ENCODE measurements at regions not wholly inside any gene's neighbourhood (a gene's known extent, or its start where the extent isn't known, plus 50 kb on each side); places are given as distances from the start of the nearest gene placed in this dataset.

DNA sequence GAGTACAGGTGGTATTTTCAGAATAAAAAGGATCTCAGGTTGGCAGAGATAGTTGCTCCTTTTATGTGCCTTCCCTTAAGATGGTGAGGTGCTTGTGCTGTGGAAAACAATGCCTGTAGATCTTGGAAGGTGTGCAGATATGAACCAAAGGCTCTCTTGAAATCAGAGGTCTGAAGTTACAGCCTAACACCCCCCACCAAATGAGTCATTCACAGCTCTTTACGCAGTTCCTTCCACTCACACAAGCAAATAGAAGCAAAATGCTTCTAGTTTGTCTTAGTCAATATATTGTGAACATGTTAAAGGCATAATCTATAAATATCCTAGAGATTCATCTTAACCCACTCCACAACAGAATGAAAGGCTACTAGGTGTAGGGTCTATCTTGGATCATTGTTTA is 128.9 kb upstream of the NR5A2 start:
- Histone ChIP-seq H3K36me3 (ENCODE audit: insufficient read depth, low read length) (no peaks in the 10 kb centered on the region), H4K20me1 (ENCODE audit: insufficient read depth) (no peaks in the 10 kb centered on the region), H3K9ac (ENCODE audit: low read length) (no peak overlapping the region)

DNA sequence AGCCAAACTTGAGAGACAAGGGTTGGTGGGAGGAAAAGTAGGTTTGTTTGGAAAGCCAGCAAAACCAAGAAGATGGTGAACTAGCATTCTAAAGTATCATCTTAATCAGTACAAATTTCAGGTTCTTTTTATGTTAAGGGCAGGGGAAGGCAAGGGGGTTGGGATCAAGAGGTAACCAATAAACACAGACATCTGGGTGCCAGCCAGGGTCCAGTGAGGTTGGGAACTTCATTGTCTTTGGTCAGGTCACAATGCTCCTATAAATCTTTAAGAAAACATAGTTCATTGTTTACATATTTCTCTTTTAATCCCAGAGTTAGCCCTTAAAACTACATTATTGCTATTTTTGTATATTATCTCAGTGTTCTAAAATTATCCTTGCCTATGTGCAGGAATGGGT is 126.2 kb upstream of the NR5A2 start:
- no peaks in the 10 kb centered on the region for H3K36me3 ChIP-seq (ENCODE audit: insufficient read depth, low read length)
- no peak overlapping the region for H2AFZ ChIP-seq (ENCODE audit: low read depth, low read length)
- H3K9ac ChIP-seq (ENCODE audit: low read length) = no peak overlapping the region
- no peaks in the 10 kb centered on the region for H3K27me3 ChIP-seq (ENCODE audit: insufficient read depth, low read depth, low read length)
- no peak for TF ChIP-seq POLR2AphosphoS5 (IDR thresholded peaks at IDR 0.05)
- no peak for TF ChIP-seq MXI1 (conservative IDR thresholded peaks at IDR 0.05; ENCODE audit: poor library complexity, severe bottlenecking)
- TF ChIP-seq, protein P1, sequence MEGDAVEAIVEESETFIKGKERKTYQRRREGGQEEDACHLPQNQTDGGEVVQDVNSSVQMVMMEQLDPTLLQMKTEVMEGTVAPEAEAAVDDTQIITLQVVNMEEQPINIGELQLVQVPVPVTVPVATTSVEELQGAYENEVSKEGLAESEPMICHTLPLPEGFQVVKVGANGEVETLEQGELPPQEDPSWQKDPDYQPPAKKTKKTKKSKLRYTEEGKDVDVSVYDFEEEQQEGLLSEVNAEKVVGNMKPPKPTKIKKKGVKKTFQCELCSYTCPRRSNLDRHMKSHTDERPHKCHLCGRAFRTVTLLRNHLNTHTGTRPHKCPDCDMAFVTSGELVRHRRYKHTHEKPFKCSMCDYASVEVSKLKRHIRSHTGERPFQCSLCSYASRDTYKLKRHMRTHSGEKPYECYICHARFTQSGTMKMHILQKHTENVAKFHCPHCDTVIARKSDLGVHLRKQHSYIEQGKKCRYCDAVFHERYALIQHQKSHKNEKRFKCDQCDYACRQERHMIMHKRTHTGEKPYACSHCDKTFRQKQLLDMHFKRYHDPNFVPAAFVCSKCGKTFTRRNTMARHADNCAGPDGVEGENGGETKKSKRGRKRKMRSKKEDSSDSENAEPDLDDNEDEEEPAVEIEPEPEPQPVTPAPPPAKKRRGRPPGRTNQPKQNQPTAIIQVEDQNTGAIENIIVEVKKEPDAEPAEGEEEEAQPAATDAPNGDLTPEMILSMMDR (IDR thresholded peaks at IDR 0.05; ENCODE audit: poor library complexity, severe bottlenecking) = no peak
- TF ChIP-seq EZH2 (IDR thresholded peaks at IDR 0.05; ENCODE audit: borderline replicate concordance, insufficient read depth, low read length, poor library complexity, severe bottlenecking) = no peak
- TF ChIP-seq, protein P2, sequence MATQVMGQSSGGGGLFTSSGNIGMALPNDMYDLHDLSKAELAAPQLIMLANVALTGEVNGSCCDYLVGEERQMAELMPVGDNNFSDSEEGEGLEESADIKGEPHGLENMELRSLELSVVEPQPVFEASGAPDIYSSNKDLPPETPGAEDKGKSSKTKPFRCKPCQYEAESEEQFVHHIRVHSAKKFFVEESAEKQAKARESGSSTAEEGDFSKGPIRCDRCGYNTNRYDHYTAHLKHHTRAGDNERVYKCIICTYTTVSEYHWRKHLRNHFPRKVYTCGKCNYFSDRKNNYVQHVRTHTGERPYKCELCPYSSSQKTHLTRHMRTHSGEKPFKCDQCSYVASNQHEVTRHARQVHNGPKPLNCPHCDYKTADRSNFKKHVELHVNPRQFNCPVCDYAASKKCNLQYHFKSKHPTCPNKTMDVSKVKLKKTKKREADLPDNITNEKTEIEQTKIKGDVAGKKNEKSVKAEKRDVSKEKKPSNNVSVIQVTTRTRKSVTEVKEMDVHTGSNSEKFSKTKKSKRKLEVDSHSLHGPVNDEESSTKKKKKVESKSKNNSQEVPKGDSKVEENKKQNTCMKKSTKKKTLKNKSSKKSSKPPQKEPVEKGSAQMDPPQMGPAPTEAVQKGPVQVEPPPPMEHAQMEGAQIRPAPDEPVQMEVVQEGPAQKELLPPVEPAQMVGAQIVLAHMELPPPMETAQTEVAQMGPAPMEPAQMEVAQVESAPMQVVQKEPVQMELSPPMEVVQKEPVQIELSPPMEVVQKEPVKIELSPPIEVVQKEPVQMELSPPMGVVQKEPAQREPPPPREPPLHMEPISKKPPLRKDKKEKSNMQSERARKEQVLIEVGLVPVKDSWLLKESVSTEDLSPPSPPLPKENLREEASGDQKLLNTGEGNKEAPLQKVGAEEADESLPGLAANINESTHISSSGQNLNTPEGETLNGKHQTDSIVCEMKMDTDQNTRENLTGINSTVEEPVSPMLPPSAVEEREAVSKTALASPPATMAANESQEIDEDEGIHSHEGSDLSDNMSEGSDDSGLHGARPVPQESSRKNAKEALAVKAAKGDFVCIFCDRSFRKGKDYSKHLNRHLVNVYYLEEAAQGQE (IDR thresholded peaks at IDR 0.05; ENCODE audit: borderline replicate concordance) = no peak
- no peak for TF ChIP-seq SMC3 (conservative IDR thresholded peaks at IDR 0.05; ENCODE audit: poor library complexity)
- H4K20me1 ChIP-seq (ENCODE audit: insufficient read depth) = no peaks in the 10 kb centered on the region
- H3F3A ChIP-seq (ENCODE audit: insufficient read depth, low read length, poor library complexity, severe bottlenecking) = no peaks in the 10 kb centered on the region
- no peaks in the 10 kb centered on the region for H3K79me2 ChIP-seq (replicated peaks; ENCODE audit: insufficient read depth, low read length)
- no peaks in the 10 kb centered on the region for H3K9me3 ChIP-seq (ENCODE audit: low read length)
- H3K27ac ChIP-seq (ENCODE audit: low read length) = no peak overlapping the region
- H3K9me2 ChIP-seq (ENCODE audit: insufficient read depth, low read length) = no peaks in the 10 kb centered on the region
- H3K4me3 ChIP-seq (ENCODE audit: low read length) = no peak overlapping the region
- H3K4me2 ChIP-seq (ENCODE audit: low read length) = no peak overlapping the region

More for the DNA sequence above, 128.9 kb upstream of the NR5A2 start:
- Histone ChIP-seq H3K4me3 (ENCODE audit: low read length) (no peak overlapping the region), H3K4me2 (ENCODE audit: low read length) (no peak overlapping the region), H2AFZ (ENCODE audit: low read depth, low read length) (no peak overlapping the region), H3K9me3 (ENCODE audit: low read length) (no peaks in the 10 kb centered on the region), H3K27ac (ENCODE audit: low read length) (no peak overlapping the region), H3K27me3 (ENCODE audit: insufficient read depth, low read depth, low read length) (no peaks in the 10 kb centered on the region), H3K9me2 (ENCODE audit: insufficient read depth, low read length) (no peaks in the 10 kb centered on the region), H3K79me2 (replicated peaks; ENCODE audit: insufficient read depth, low read length) (no peaks in the 10 kb centered on the region), H3F3A (ENCODE audit: insufficient read depth, low read length, poor library complexity, severe bottlenecking) (no peaks in the 10 kb centered on the region)
- TF ChIP-seq, protein P1 (IDR thresholded peaks at IDR 0.05; ENCODE audit: poor library complexity, severe bottlenecking) = no peak
- TF ChIP-seq SMC3 (conservative IDR thresholded peaks at IDR 0.05; ENCODE audit: poor library complexity) (no peak), RAD21 (conservative IDR thresholded peaks at IDR 0.05) (no peak), EZH2 (IDR thresholded peaks at IDR 0.05; ENCODE audit: borderline replicate concordance, insufficient read depth, low read length, poor library complexity, severe bottlenecking) (no peak), MXI1 (conservative IDR thresholded peaks at IDR 0.05; ENCODE audit: poor library complexity, severe bottlenecking) (no peak), POLR2AphosphoS5 (IDR thresholded peaks at IDR 0.05) (no peak), EP300 (conservative IDR thresholded peaks at IDR 0.05; ENCODE audit: poor library complexity, severe bottlenecking) (no peak), TAF1 (IDR thresholded peaks at IDR 0.05; ENCODE audit: low read depth) (no peak)
- TF ChIP-seq, protein P2 (IDR thresholded peaks at IDR 0.05; ENCODE audit: borderline replicate concordance) = no peak

Data from neural cell (in vitro differentiated cells).